ENCODE measurements at regions not wholly inside any gene's neighbourhood (a gene's known extent, or its start where the extent isn't known, plus 50 kb on each side); places are given as distances from the start of the nearest gene placed in this dataset.

GRCh38 chr10:38600696-38601095 lies 506.6 kb downstream of the ZNF37A start:
- no peaks in the 10 kb centered on the region for H3K27me3 ChIP-seq (ENCODE audit: insufficient read depth)
- H4K20me1 ChIP-seq (replicated peaks; ENCODE audit: insufficient read depth): no peaks in the 10 kb centered on the region
- Mint-ChIP-seq H3K27me3 (ENCODE audit: insufficient read depth, low read depth, poor library complexity) (peaks cover 4% of the 10 kb centered on the region), H3K27ac (no peak overlapping the region), H3K4me3 (no peak overlapping the region), H3K36me3 (ENCODE audit: low read depth) (peaks cover 23% of the 10 kb centered on the region), H3K4me1 (no peaks in the 10 kb centered on the region), H3K9me3 (peaks cover 73% of the 10 kb centered on the region)
- H3K9me2 ChIP-seq (ENCODE audit: insufficient read depth): no peaks in the 10 kb centered on the region
- no peaks in the 10 kb centered on the region; the same call in 1 of the 2 replicates for H3K36me3 ChIP-seq (ENCODE audit: insufficient read depth)
- no peak overlapping the region for H2AFZ ChIP-seq
- no peak for DNase-seq (ENCODE audit: low spot score)
- no peaks in the 10 kb centered on the region for H3K4me1 ChIP-seq (ENCODE audit: insufficient read depth)
- no peak overlapping the region for H3K4me2 ChIP-seq
- no peaks in the 10 kb centered on the region for H3F3A ChIP-seq (replicated peaks; ENCODE audit: low read depth)
- H3K79me2 ChIP-seq (replicated peaks; ENCODE audit: insufficient read depth): no peaks in the 10 kb centered on the region
- H3K27ac ChIP-seq (ENCODE audit: low read depth): no peak overlapping the region
- TF ChIP-seq STAT1 (IDR thresholded peaks at IDR 0.05; ENCODE audit: unreplicated experiment) (no peak), ZNF331 (CRISPR knock-in tag; IDR thresholded peaks at IDR 0.05; ENCODE audit: low read depth) (no peak), ZNF462 (CRISPR knock-in tag; IDR thresholded peaks at IDR 0.05) (no peak), CREB1 (CRISPR knock-in tag; IDR thresholded peaks at IDR 0.05; ENCODE audit: low read depth) (no peak), ZNF114 (CRISPR knock-in tag; IDR thresholded peaks at IDR 0.05) (no peak), POLR2AphosphoS5 (IDR thresholded peaks at IDR 0.05; ENCODE audit: low read depth) (no peak), NANOG (IDR thresholded peaks at IDR 0.05; ENCODE audit: borderline replicate concordance) (no peak), REST (IDR thresholded peaks at IDR 0.05; ENCODE audit: unreplicated experiment) (no peak), CTCF (conservative IDR thresholded peaks at IDR 0.05; ENCODE audit: low read depth in 2 of 2) (no peak), EZH2 (IDR thresholded peaks at IDR 0.05; ENCODE audit: low read depth, unreplicated experiment) (no peak), ETS1 (IDR thresholded peaks at IDR 0.05) (no peak), EZH2phosphoT487 (IDR thresholded peaks at IDR 0.05; ENCODE audit: unreplicated experiment) (no peak), JUNB (IDR thresholded peaks at IDR 0.05; ENCODE audit: unreplicated experiment) (no peak)
- ATAC-seq: no peak
- H3K4me3 ChIP-seq: no peak overlapping the region
